ENCODE measurements at regions not wholly inside any gene's neighbourhood (a gene's known extent, or its start where the extent isn't known, plus 50 kb on each side); places are given as distances from the start of the nearest gene placed in this dataset.
"Not testable (repeated sequence)": the region's sequence is repeated elsewhere in the genome, so short reads cannot be mapped to it uniquely, and the experiment has no call there.

GRCh38 chr12:5102806-5103205, 59.1 kb downstream of the KCNA5 start:
- Histone ChIP-seq H4K20me1 (ENCODE audit: insufficient read depth, low read length) (no peaks in the 10 kb centered on the region), H3K4me3 (ENCODE audit: low read depth, low read length, poor library complexity, severe bottlenecking) (no peak overlapping the region), H3K9me3 (ENCODE audit: low read length) (no peaks in the 10 kb centered on the region), H3K4me2 (ENCODE audit: low read length) (no peak overlapping the region), H3K36me3 (ENCODE audit: insufficient read depth, low read length) (no peaks in the 10 kb centered on the region), H3K9me2 (ENCODE audit: low read depth, low read length) (no peaks in the 10 kb centered on the region), H3K4me1 (ENCODE audit: insufficient read depth, low read length, severe bottlenecking) (no peaks in the 10 kb centered on the region), H3K9ac (ENCODE audit: low read length) (no peak overlapping the region), H2AFZ (ENCODE audit: low read length) (no peak overlapping the region), H3K27me3 (ENCODE audit: insufficient read depth, low read length) (no peaks in the 10 kb centered on the region), H3K27ac (ENCODE audit: low read depth, low read length, poor library complexity, severe bottlenecking) (no peak overlapping the region), H3K79me2 (ENCODE audit: insufficient read depth, low read length) (no peaks in the 10 kb centered on the region), H3F3A (ENCODE audit: insufficient read depth, low read length) (no peaks in the 10 kb centered on the region)
- no peak for TF ChIP-seq CTCF (IDR thresholded peaks at IDR 0.05; ENCODE audit: low read length)

- H3K36me3 ChIP-seq (ENCODE audit: insufficient read depth, low read length) = no peaks in the 10 kb centered on the region
- H4K20me1 ChIP-seq (ENCODE audit: insufficient read depth, low read length) = no peaks in the 10 kb centered on the region
- no peak overlapping the region for H2AFZ ChIP-seq (ENCODE audit: low read length)
- H3K27me3 ChIP-seq (ENCODE audit: insufficient read depth, low read length) = no peaks in the 10 kb centered on the region
- H3K4me2 ChIP-seq (ENCODE audit: low read length) = no peak overlapping the region
- H3K9me3 ChIP-seq (ENCODE audit: low read length) = no peaks in the 10 kb centered on the region
- H3K4me3 ChIP-seq (ENCODE audit: low read depth, low read length, poor library complexity, severe bottlenecking) = no peak overlapping the region
- H3K4me1 ChIP-seq (ENCODE audit: insufficient read depth, low read length, severe bottlenecking) = no peaks in the 10 kb centered on the region
- no peaks in the 10 kb centered on the region for H3F3A ChIP-seq (ENCODE audit: insufficient read depth, low read length)
- no peaks in the 10 kb centered on the region for H3K9me2 ChIP-seq (ENCODE audit: low read depth, low read length)
- TF ChIP-seq CTCF (IDR thresholded peaks at IDR 0.05; ENCODE audit: low read length) (no peak), EZH2 (IDR thresholded peaks at IDR 0.05; ENCODE audit: borderline replicate concordance, low read length) (no peak)
- H3K79me2 ChIP-seq (ENCODE audit: insufficient read depth, low read length) = no peaks in the 10 kb centered on the region
- no peak overlapping the region for H3K27ac ChIP-seq (ENCODE audit: low read depth, low read length, poor library complexity, severe bottlenecking)
- no peak overlapping the region for H3K9ac ChIP-seq (ENCODE audit: low read length)
Measured at GRCh38 chr12:5110345-5110744, 66.7 kb downstream of the KCNA5 start.

- Histone ChIP-seq H3K27me3 (ENCODE audit: insufficient read depth, low read length) (no peaks in the 10 kb centered on the region), H3K4me3 (ENCODE audit: low read depth, low read length, poor library complexity, severe bottlenecking) (no peak overlapping the region), H3K27ac (ENCODE audit: low read depth, low read length, poor library complexity, severe bottlenecking) (no peak overlapping the region), H3F3A (ENCODE audit: insufficient read depth, low read length) (no peaks in the 10 kb centered on the region), H3K4me1 (ENCODE audit: insufficient read depth, low read length, severe bottlenecking) (no peaks in the 10 kb centered on the region), H4K20me1 (ENCODE audit: insufficient read depth, low read length) (no peaks in the 10 kb centered on the region), H3K4me2 (ENCODE audit: low read length) (no peak overlapping the region), H3K9me2 (ENCODE audit: low read depth, low read length) (no peaks in the 10 kb centered on the region), H3K9ac (ENCODE audit: low read length) (no peak overlapping the region), H3K79me2 (ENCODE audit: insufficient read depth, low read length) (no peaks in the 10 kb centered on the region), H3K36me3 (ENCODE audit: insufficient read depth, low read length) (no peaks in the 10 kb centered on the region), H2AFZ (ENCODE audit: low read length) (no peak overlapping the region), H3K9me3 (ENCODE audit: low read length) (no peaks in the 10 kb centered on the region)
- TF ChIP-seq EZH2 (IDR thresholded peaks at IDR 0.05; ENCODE audit: borderline replicate concordance, low read length) (no peak), CTCF (IDR thresholded peaks at IDR 0.05; ENCODE audit: low read length) (no peak)
Measured at GRCh38 chr12:5114436-5114835, 70.8 kb downstream of the KCNA5 start.

- H3K9me2 ChIP-seq (ENCODE audit: low read depth, low read length); H3K4me3 ChIP-seq (ENCODE audit: low read depth, low read length, poor library complexity, severe bottlenecking); H3K79me2 ChIP-seq (ENCODE audit: insufficient read depth, low read length); H4K20me1 ChIP-seq (ENCODE audit: insufficient read depth, low read length); H3K9me3 ChIP-seq (ENCODE audit: low read length); H2AFZ ChIP-seq (ENCODE audit: low read length); H3K36me3 ChIP-seq (ENCODE audit: insufficient read depth, low read length); H3F3A ChIP-seq (ENCODE audit: insufficient read depth, low read length); H3K9ac ChIP-seq (ENCODE audit: low read length); H3K27me3 ChIP-seq (ENCODE audit: insufficient read depth, low read length); H3K27ac ChIP-seq (ENCODE audit: low read depth, low read length, poor library complexity, severe bottlenecking); H3K4me2 ChIP-seq (ENCODE audit: low read length); H3K4me1 ChIP-seq (ENCODE audit: insufficient read depth, low read length, severe bottlenecking): not testable (repeated sequence)
Measured at GRCh38 chr12:5121784-5122183, 78.1 kb downstream of the KCNA5 start.

- H3K36me3 ChIP-seq (ENCODE audit: insufficient read depth, low read length); H3K4me2 ChIP-seq (ENCODE audit: low read length); H3K9me2 ChIP-seq (ENCODE audit: low read depth, low read length); H3K9me3 ChIP-seq (ENCODE audit: low read length); H3K27me3 ChIP-seq (ENCODE audit: insufficient read depth, low read length); H4K20me1 ChIP-seq (ENCODE audit: insufficient read depth, low read length); H3F3A ChIP-seq (ENCODE audit: insufficient read depth, low read length); H3K27ac ChIP-seq (ENCODE audit: low read depth, low read length, poor library complexity, severe bottlenecking); H3K4me1 ChIP-seq (ENCODE audit: insufficient read depth, low read length, severe bottlenecking); H3K79me2 ChIP-seq (ENCODE audit: insufficient read depth, low read length); H3K4me3 ChIP-seq (ENCODE audit: low read depth, low read length, poor library complexity, severe bottlenecking); H3K9ac ChIP-seq (ENCODE audit: low read length); H2AFZ ChIP-seq (ENCODE audit: low read length): not testable (repeated sequence)
Measured at GRCh38 chr12:5122256-5122831, 78.7 kb downstream of the KCNA5 start.
